Mucosa of descending colon (tissue), 3 donors: ENCODE measurements at regions not wholly inside any gene's neighbourhood (a gene's known extent, or its start where the extent isn't known, plus 50 kb on each side); places are given as distances from the start of the nearest gene placed in this dataset.
A peak's percentile ranks its signal among the peaks of the same experiment; 100 is the strongest.
"Not testable (repeated sequence)": the region's sequence is repeated elsewhere in the genome, so short reads cannot be mapped to it uniquely, and the experiment has no call there.

Experiments used
- ATAC-seq: fragments of 200-7000 bp; cut with Tn5 transposase; one replicate; pipeline ENCODE4 v1.9.1; 2020; ENCODE audit warnings: mild to moderate bottlenecking, moderate library complexity
- DNase-seq, 3 donors: peaks; one replicate each; pipeline ENCODE4 v3.0.0-alpha.2; 2020
- H3K36me3 ChIP-seq: fragments of 200-600 bp; one replicate; pipeline ENCODE4 v1.8.0; 2021; ENCODE audit warnings: low read depth, mild to moderate bottlenecking
- H3K4me1 ChIP-seq: fragments of 200-600 bp; one replicate; pipeline ENCODE4 v1.8.0; 2021; ENCODE audit warnings: low read depth, mild to moderate bottlenecking
- H3K4me3 ChIP-seq: fragments of 200-600 bp; one replicate; pipeline ENCODE4 v1.8.0; 2021; ENCODE audit warnings: mild to moderate bottlenecking
- H3K9me3 ChIP-seq: fragments of 200-600 bp; one replicate; pipeline ENCODE4 v1.8.0; 2021; ENCODE audit warnings: mild to moderate bottlenecking
- CTCF ChIP-seq: fragments of 200-600 bp; IDR thresholded peaks from one replicate; pipeline ENCODE4 v1.8.0; 2022; ENCODE audit warnings: antibody characterized with exemption, mild to moderate bottlenecking
- intact Hi-C, 2 donors: fragments of 100-400 bp; cut with DNase I in 1 of 2; cut with micrococcal nuclease in 1 of 2; formaldehyde crosslinking; loops; one replicate each; pipeline versions ENCODE4 v1.11.0 to v1.11.1; 2022; cut with DNase I, micrococcal nuclease
- donor health status: DM: no; HTN: no; CAD: no; lungs with moderate emphysema.
- donor health status: DM: no; HTN: no; CAD: no.
- donor health status: DM: no; HTN: yes; CAD: no.

GRCh38 chr16:21487956-21488355 lies 111.4 kb upstream of the METTL9 start:
- ATAC-seq, H3K4me3 ChIP-seq, DNase-seq, H3K9me3 ChIP-seq, H3K36me3 ChIP-seq, H3K4me1 ChIP-seq, intact Hi-C loops: not testable (repeated sequence)

GRCh38 chr16:21499046-21499445 lies 100.3 kb upstream of the METTL9 start:
- ATAC-seq: not testable (repeated sequence)

GRCh38 chr16:21501223-21501868 lies 98.0 kb upstream of the METTL9 start:
- H3K9me3 ChIP-seq, intact Hi-C loops, H3K36me3 ChIP-seq: not testable (repeated sequence)
- peak; percentile 82 to 91 (median 89) for DNase-seq
- ATAC-seq: peak; percentile 81
- Histone ChIP-seq H3K4me1 (peaks cover 28% of the 10 kb centered on the region), H3K4me3 (peak overlapping the region; percentile 83)

More at GRCh38 chr16:21499046-21499445, 100.3 kb upstream of the METTL9 start:
- intact Hi-C loops, H3K36me3 ChIP-seq, H3K9me3 ChIP-seq, H3K4me1 ChIP-seq, H3K4me3 ChIP-seq: not testable (repeated sequence)
- peak; percentile 10 to 43 (median 26) for DNase-seq

GRCh38 chr16:21501869-21502667 lies 97.3 kb upstream of the METTL9 start:
- H3K36me3 ChIP-seq: no peaks in the 10 kb centered on the region
- DNase-seq: peak; percentile 97 to 99 (median 98)
- intact Hi-C loops: no loop called here
- no peak for TF ChIP-seq CTCF
- peak overlapping the region; percentile 83 for H3K4me3 ChIP-seq
- H3K9me3 ChIP-seq: no peaks in the 10 kb centered on the region
- H3K4me1 ChIP-seq: peaks cover 35% of the 10 kb centered on the region
- ATAC-seq: peak; percentile 89

GRCh38 chr16:21503574-21503920 lies 95.8 kb upstream of the METTL9 start:
- H3K36me3 ChIP-seq, H3K9me3 ChIP-seq, H3K4me3 ChIP-seq, DNase-seq, intact Hi-C loops, ATAC-seq: not testable (repeated sequence)
- H3K4me1 ChIP-seq: peaks cover 47% of the 10 kb centered on the region

GRCh38 chr16:21503941-21504832 lies 95.2 kb upstream of the METTL9 start:
- H3K9me3 ChIP-seq, H3K4me3 ChIP-seq, ATAC-seq, H3K36me3 ChIP-seq, intact Hi-C loops: not testable (repeated sequence)
- H3K4me1 ChIP-seq: peaks cover 51% of the 10 kb centered on the region
- peak; percentile 31 to 73 (median 60) for DNase-seq

GRCh38 chr16:21505751-21506520 lies 93.4 kb upstream of the METTL9 start:
- H3K36me3 ChIP-seq, ATAC-seq, H3K4me3 ChIP-seq, H3K9me3 ChIP-seq, intact Hi-C loops: not testable (repeated sequence)
- DNase-seq: peak; percentile 15 to 39 (median 34)
- H3K4me1 ChIP-seq: peaks cover 61% of the 10 kb centered on the region

- TF ChIP-seq CTCF: peak; percentile 22
- ATAC-seq (peak; percentile 70), DNase-seq (peak; percentile 87 to 95 (median 93))
- H3K4me1 ChIP-seq: peaks cover 70% of the 10 kb centered on the region
- H3K36me3 ChIP-seq, intact Hi-C loops, H3K4me3 ChIP-seq, H3K9me3 ChIP-seq: not testable (repeated sequence)
Measured at GRCh38 chr16:21506857-21507456, 92.4 kb upstream of the METTL9 start.

- ATAC-seq: not testable (repeated sequence)
Measured at GRCh38 chr16:21507631-21508305, 91.6 kb upstream of the METTL9 start.

GRCh38 chr16:21508661-21509436 lies 90.5 kb upstream of the METTL9 start:
- intact Hi-C loops, H3K36me3 ChIP-seq, ATAC-seq, H3K9me3 ChIP-seq, H3K4me3 ChIP-seq: not testable (repeated sequence)
- peaks cover 78% of the 10 kb centered on the region for H3K4me1 ChIP-seq
- peak in 2 of 3 donors; percentile 35 to 48 for DNase-seq

More at GRCh38 chr16:21507631-21508305, 91.6 kb upstream of the METTL9 start:
- H3K4me1 ChIP-seq: peaks cover 78% of the 10 kb centered on the region
- H3K4me3 ChIP-seq, H3K36me3 ChIP-seq, H3K9me3 ChIP-seq, intact Hi-C loops: not testable (repeated sequence)
- peak; percentile 18 to 64 (median 46) for DNase-seq
